Lower leg skin (tissue), 4 donors: ENCODE measurements at regions not wholly inside any gene's neighbourhood (a gene's known extent, or its start where the extent isn't known, plus 50 kb on each side); places are given as distances from the start of the nearest gene placed in this dataset.
"Not testable (repeated sequence)": the region's sequence is repeated elsewhere in the genome, so short reads cannot be mapped to it uniquely, and the experiment has no call there.

Experiments
- DNase-seq, 2 donors: peaks; one replicate each; pipeline ENCODE4 v3.0.0-alpha.2; 2019; ENCODE audit warnings: low spot score in 2 of 2
- H3K4me3 ChIP-seq: fragments of 200-600 bp; sonication (generic); 2 replicates; pipeline ENCODE4 v1.5.1; 2017; ENCODE audit warnings: mild to moderate bottlenecking, low read depth; ENCODE audit not compliant: poor library complexity, severe bottlenecking
- POLR2A ChIP-seq, 2 donors: fragments of 450-650 bp; IDR thresholded peaks; one replicate each; pipeline ENCODE4 v1.6.1; 2016 to 2017; ENCODE audit warnings: antibody characterized with exemption in 2 of 2, mild to moderate bottlenecking in 1 of 2, moderate library complexity in 1 of 2
- WGBS, 2 donors: methylation state at CpG; one replicate each; pipeline ENCODE4 v1.1.5; 2018; 5-methylcytosine and 5-hydroxymethylcytosine counted together
- intact Hi-C: fragments of 100-400 bp; cut with DNase I; formaldehyde crosslinking; loops from one replicate; pipeline ENCODE4 v1.15.0; 2023; ENCODE audit warnings: low total_unique reads
- TF ChIP-seq, protein P1 (sequence below), 3 donors: fragments of 450-650 bp; IDR thresholded peaks; one replicate each; pipeline ENCODE4 v1.5.1; 2016; ENCODE audit warnings: antibody characterized with exemption in 3 of 3, mild to moderate bottlenecking in 3 of 3, moderate library complexity in 2 of 3

DNA sequence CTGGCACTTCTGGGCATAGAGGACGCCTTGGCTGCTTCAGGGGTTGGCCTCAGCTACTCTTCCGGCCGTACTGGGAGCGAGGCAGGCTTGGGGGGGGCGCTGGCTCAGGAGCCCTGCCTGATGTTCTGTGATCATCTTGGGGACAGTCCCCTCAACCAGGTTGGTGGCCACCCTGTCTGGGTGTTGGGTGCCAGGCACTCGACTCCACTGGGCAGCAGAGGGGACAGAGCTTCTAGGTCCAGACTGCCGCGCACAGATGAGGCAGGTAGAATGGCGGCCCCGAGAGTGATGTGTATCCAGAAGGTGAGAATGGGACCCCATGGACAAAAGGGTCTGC lies 84.9 kb downstream of the ASB1 start:
- intact Hi-C loops: no loop called here
- WGBS, 2 donors: 97% methylated on average over 9 of the region's 10 CpGs
- no peak for DNase-seq
- H3K4me3 ChIP-seq: no peak overlapping the region
- TF ChIP-seq, protein P1, sequence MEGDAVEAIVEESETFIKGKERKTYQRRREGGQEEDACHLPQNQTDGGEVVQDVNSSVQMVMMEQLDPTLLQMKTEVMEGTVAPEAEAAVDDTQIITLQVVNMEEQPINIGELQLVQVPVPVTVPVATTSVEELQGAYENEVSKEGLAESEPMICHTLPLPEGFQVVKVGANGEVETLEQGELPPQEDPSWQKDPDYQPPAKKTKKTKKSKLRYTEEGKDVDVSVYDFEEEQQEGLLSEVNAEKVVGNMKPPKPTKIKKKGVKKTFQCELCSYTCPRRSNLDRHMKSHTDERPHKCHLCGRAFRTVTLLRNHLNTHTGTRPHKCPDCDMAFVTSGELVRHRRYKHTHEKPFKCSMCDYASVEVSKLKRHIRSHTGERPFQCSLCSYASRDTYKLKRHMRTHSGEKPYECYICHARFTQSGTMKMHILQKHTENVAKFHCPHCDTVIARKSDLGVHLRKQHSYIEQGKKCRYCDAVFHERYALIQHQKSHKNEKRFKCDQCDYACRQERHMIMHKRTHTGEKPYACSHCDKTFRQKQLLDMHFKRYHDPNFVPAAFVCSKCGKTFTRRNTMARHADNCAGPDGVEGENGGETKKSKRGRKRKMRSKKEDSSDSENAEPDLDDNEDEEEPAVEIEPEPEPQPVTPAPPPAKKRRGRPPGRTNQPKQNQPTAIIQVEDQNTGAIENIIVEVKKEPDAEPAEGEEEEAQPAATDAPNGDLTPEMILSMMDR (IDR thresholded peaks at IDR 0.05): no peak
- no peak for TF ChIP-seq POLR2A (IDR thresholded peaks at IDR 0.05)

DNA sequence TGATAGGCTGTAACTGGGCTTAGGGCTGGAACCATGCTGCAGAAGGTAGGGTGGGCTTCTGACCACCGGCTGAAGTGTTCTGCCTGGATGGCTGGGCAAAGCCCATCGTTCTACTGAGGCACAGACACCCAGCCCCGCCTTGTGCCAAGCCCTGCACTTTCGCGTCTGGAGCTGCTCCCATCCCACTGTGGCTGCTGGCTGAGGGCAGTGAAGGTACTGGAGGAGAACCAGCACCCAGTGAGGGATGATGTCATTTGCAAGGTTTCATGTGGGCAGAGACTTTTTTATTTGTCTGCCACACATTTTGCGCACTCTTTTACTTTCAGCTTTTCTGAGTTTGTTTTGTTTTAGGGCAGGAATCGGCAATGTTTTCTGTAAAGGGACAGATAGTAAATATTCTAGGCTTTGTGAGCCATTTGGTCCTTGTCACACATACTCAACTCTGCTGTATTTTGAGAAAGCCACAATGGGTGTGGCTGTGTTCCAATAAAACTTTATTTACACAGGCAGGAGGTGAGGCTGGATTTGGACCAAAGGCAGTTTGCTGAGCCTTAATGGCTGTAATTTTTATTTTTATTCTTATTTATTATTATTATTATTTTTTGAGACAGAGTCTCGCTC lies 85.6 kb downstream of the ASB1 start:
- 79 to 86% methylated on average over 8 of the region's 8 CpGs for WGBS, 2 donors
- no peak overlapping the region for H3K4me3 ChIP-seq
- intact Hi-C loops: no loop called here
- no peak for DNase-seq
- TF ChIP-seq, protein P1 (IDR thresholded peaks at IDR 0.05): no peak
- no peak for TF ChIP-seq POLR2A (IDR thresholded peaks at IDR 0.05)

DNA sequence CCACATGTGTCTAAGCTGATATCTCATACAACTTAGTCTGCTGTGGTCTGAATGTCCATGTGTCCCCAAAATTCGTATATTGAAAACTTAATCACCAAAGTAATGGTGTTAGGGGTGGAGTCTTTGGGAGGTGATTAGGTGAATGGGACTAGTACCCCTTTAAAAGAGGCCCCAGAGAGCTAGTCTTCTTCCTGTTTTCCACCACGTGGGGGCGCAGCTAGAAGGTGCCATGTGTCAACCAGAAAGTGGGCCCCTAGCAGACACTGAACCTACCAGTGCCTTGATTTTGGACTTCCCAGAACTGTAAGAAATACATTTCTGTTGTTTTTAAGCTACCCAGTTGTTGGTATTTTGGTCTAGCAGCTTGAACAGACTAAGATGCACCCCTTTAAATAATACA lies 86.6 kb downstream of the ASB1 start:
- intact Hi-C loops: no loop called here
- no peak for DNase-seq
- no peak overlapping the region for H3K4me3 ChIP-seq
- WGBS, 2 donors: 38 to 43% methylated on average over 3 of the region's 3 CpGs
- no peak for TF ChIP-seq POLR2A (IDR thresholded peaks at IDR 0.05)
- TF ChIP-seq, protein P1 (IDR thresholded peaks at IDR 0.05): no peak

DNA sequence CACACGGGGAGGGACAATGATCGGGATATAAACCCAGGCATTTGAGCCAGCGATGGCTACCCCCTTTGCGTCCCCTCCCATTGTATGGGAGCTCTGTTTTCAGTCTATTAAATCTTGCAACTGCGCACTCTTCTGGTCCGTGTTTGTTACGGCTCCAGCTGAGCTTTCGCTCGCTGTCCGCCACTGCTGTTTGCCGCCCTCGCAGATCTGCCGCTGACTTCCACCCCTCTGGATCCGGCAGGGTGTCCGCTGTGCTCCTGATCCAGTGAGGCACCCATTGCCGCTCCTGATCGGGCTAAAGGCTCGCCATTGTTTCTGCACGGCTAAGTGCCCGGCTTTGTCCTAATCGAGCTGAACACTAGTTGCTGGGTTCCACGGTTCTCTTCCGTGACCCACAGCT lies 87.3 kb downstream of the ASB1 start:
- H3K4me3 ChIP-seq, intact Hi-C loops, DNase-seq: not testable (repeated sequence)
- WGBS, 2 donors: 95 to 97% methylated on average over 23 of the region's 23 CpGs

DNA sequence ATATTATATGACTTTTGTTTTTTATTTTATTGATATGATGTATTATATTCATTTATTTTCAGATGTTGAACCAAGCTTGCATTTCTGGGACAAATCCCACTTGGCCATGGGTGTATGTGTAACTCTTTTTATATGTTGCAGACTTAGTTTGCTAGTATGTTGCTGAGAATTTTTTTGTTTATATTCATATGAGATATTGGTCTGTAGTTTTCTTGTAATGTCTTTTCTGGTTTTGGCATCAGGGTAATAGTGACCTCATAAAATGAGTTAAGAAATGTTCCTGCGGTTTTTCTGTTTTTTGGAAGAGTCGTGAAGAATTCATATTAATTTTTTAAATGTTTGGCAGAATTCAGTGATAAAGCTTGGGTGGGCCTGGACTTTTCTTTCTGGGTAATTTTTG lies 88.7 kb downstream of the ASB1 start:
- TF ChIP-seq POLR2A (IDR thresholded peaks at IDR 0.05): no peak
- TF ChIP-seq, protein P1 (IDR thresholded peaks at IDR 0.05): no peak
- 72 to 75% methylated on average over 2 of the region's 2 CpGs for WGBS, 2 donors
- H3K4me3 ChIP-seq: no peak overlapping the region
- intact Hi-C loops: no loop called here
- no peak for DNase-seq

DNA sequence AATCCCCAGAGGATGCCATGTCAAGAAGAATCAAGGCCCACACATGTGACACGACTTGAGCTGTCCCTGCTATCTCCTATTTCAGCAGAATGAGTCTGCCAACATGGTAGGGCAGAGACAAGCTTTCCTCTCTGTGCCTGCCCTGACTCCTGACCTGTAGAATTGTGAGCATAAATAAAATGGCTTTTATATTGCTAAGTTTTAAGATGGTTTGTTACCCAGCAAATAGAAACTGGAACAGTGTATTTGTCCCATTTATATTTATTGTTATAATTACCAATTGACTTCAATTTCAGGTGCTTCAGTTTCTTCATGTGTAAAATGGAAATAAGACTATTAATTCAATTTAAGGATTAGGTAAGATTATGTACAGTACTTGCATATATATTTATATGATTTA lies 90.5 kb downstream of the ASB1 start:
- 82 to 94% methylated on average over 1 of the region's 1 CpG for WGBS, 2 donors
- TF ChIP-seq, protein P1 (IDR thresholded peaks at IDR 0.05): no peak
- no peak for TF ChIP-seq POLR2A (IDR thresholded peaks at IDR 0.05)
- intact Hi-C loops: no loop called here
- DNase-seq: no peak
- H3K4me3 ChIP-seq: no peak overlapping the region
